HS-5 (cell line): ENCODE measurements at regions not wholly inside any gene's neighbourhood (a gene's known extent, or its start where the extent isn't known, plus 50 kb on each side); places are given as distances from the start of the nearest gene placed in this dataset.
"Not testable (repeated sequence)": the region's sequence is repeated elsewhere in the genome, so short reads cannot be mapped to it uniquely, and the experiment has no call there.

Experiments
- DNase-seq: peaks from one replicate; pipeline ENCODE4 v3.0.0-alpha.2; 2012; ENCODE audit warnings: low read depth

- DNase-seq: not testable (repeated sequence)
Measured at GRCh38 chr3:195974281-195974680, 65.9 kb upstream of the TNK2 start.

- DNase-seq: not testable (repeated sequence)
Measured at GRCh38 chr3:195970873-195971272, 62.5 kb upstream of the TNK2 start.

GRCh38 chr3:195969838-195970776, 61.8 kb upstream of the TNK2 start:
- DNase-seq: not testable (repeated sequence)

- not testable (repeated sequence) for DNase-seq
Measured at GRCh38 chr3:195969341-195969740, 61.0 kb upstream of the TNK2 start.

- not testable (repeated sequence) for DNase-seq
Measured at GRCh38 chr3:195968104-195968503, 59.8 kb upstream of the TNK2 start.

GRCh38 chr3:195967387-195967720, 59.0 kb upstream of the TNK2 start:
- not testable (repeated sequence) for DNase-seq

GRCh38 chr3:195966563-195967386, 58.4 kb upstream of the TNK2 start:
- not testable (repeated sequence) for DNase-seq

GRCh38 chr3:195965217-195965616, 56.9 kb upstream of the TNK2 start:
- not testable (repeated sequence) for DNase-seq

GRCh38 chr3:195964318-195965107, 56.2 kb upstream of the TNK2 start:
- not testable (repeated sequence) for DNase-seq

- not testable (repeated sequence) for DNase-seq
Measured at GRCh38 chr3:195962222-195962621, 53.9 kb upstream of the TNK2 start.

- DNase-seq: peak; percentile 4
Measured at GRCh38 chr3:195960971-195961775, 52.8 kb upstream of the TNK2 start.

GRCh38 chr3:195960164-195960563, 51.8 kb upstream of the TNK2 start:
- DNase-seq: not testable (repeated sequence)

GRCh38 chr3:195959367-195960157, 51.2 kb upstream of the TNK2 start:
- not testable (repeated sequence) for DNase-seq

GRCh38 chr3:195958736-195959135, 50.4 kb upstream of the TNK2 start:
- not testable (repeated sequence) for DNase-seq
